Ishikawa (cell line): ENCODE measurements at regions not wholly inside any gene's neighbourhood (a gene's known extent, or its start where the extent isn't known, plus 50 kb on each side); places are given as distances from the start of the nearest gene placed in this dataset.

Source experiments
- CEBPB ChIP-seq: IDR thresholded peaks from 2 replicates; pipeline ENCODE4 v1.6.1; 2012
- CREB1 ChIP-seq: IDR thresholded peaks from 2 replicates; pipeline ENCODE4 v1.6.1; 2012; ENCODE audit warnings: low read depth
- EGR1 ChIP-seq: IDR thresholded peaks from 2 replicates; pipeline ENCODE4 v1.6.1; 2012
- EP300 ChIP-seq: IDR thresholded peaks from 2 replicates; pipeline ENCODE4 v1.6.1; 2012; ENCODE audit warnings: borderline replicate concordance
- FOXM1 ChIP-seq: IDR thresholded peaks from 2 replicates; pipeline ENCODE4 v1.6.1; 2012; ENCODE audit warnings: low read depth, borderline replicate concordance
- MAX ChIP-seq: IDR thresholded peaks from 2 replicates; pipeline ENCODE4 v1.6.1; 2012
- NFIC ChIP-seq: IDR thresholded peaks from 2 replicates; pipeline ENCODE4 v1.6.1; 2012
- RAD21 ChIP-seq: IDR thresholded peaks from 2 replicates; pipeline ENCODE4 v1.6.1; 2012; ENCODE audit warnings: low read depth
- REST ChIP-seq: IDR thresholded peaks from 2 replicates; pipeline ENCODE4 v1.6.1; 2012; ENCODE audit warnings: low read depth, mild to moderate bottlenecking
- TAF1 ChIP-seq: IDR thresholded peaks from 2 replicates; pipeline ENCODE4 v1.6.1; 2012; ENCODE audit warnings: low read depth, mild to moderate bottlenecking
- TCF12 ChIP-seq: IDR thresholded peaks from 2 replicates; pipeline ENCODE4 v1.6.1; 2012; ENCODE audit warnings: low read depth
- TEAD4 ChIP-seq: IDR thresholded peaks from 2 replicates; pipeline ENCODE4 v1.6.1; 2012
- USF1 ChIP-seq: IDR thresholded peaks from 2 replicates; pipeline ENCODE4 v1.6.1; 2012
- YY1 ChIP-seq: IDR thresholded peaks from 2 replicates; pipeline ENCODE4 v1.6.1; 2012; ENCODE audit warnings: low read depth
- ZBTB7A ChIP-seq: IDR thresholded peaks from 2 replicates; pipeline ENCODE4 v1.6.1; 2012; ENCODE audit warnings: low read depth

- TF ChIP-seq CEBPB (no peak), FOXM1 (no peak), NFIC (no peak), TAF1 (no peak), YY1 (no peak), EP300 (no peak), MAX (no peak), TCF12 (no peak), REST (no peak), CREB1 (no peak), USF1 (no peak), EGR1 (no peak), RAD21 (no peak), TEAD4 (no peak), ZBTB7A (no peak)
Observed at GRCh38 chr15:95699578-95699977, 630.9 kb upstream of the NR2F2 start.

- no peak for TF ChIP-seq CREB1
- no peak for TF ChIP-seq EGR1
- TF ChIP-seq MAX: no peak
- no peak for TF ChIP-seq CEBPB
- TF ChIP-seq TCF12: no peak
- TF ChIP-seq FOXM1: no peak
- no peak for TF ChIP-seq REST
- TF ChIP-seq USF1: no peak
- TF ChIP-seq ZBTB7A: no peak
- no peak for TF ChIP-seq NFIC
- TF ChIP-seq TEAD4: no peak
- TF ChIP-seq YY1: no peak
Observed at GRCh38 chr15:95701410-95701809, 629.1 kb upstream of the NR2F2 start.

GRCh38 chr15:95709959-95710695 lies 620.4 kb upstream of the NR2F2 start:
- TF ChIP-seq MAX: no peak
- TF ChIP-seq USF1: no peak
- no peak for TF ChIP-seq REST
- TF ChIP-seq CREB1: no peak
- no peak for TF ChIP-seq TAF1
- TF ChIP-seq TEAD4: no peak
- TF ChIP-seq YY1: no peak
- TF ChIP-seq EP300: no peak
- no peak for TF ChIP-seq ZBTB7A
- no peak for TF ChIP-seq EGR1
- no peak for TF ChIP-seq NFIC
- TF ChIP-seq RAD21: no peak
- TF ChIP-seq CEBPB: no peak

GRCh38 chr15:95712785-95713184 lies 617.7 kb upstream of the NR2F2 start:
- TF ChIP-seq CEBPB (no peak), EP300 (no peak), NFIC (no peak), TCF12 (no peak), CREB1 (no peak), TEAD4 (no peak)
